H9 (cell line): ENCODE measurements at regions not wholly inside any gene's neighbourhood (a gene's known extent, or its start where the extent isn't known, plus 50 kb on each side); places are given as distances from the start of the nearest gene placed in this dataset.

Experiments used
- DNase-seq: peaks from one replicate; pipeline ENCODE4 v3.0.0-alpha.2; 2017
- H2AFZ ChIP-seq: one replicate; pipeline ENCODE4 v1.6.1; 2013; ENCODE audit warnings: mild to moderate bottlenecking, low read length, control low read depth, moderate library complexity
- H2AK5ac ChIP-seq: 2 replicates; pipeline ENCODE4 v1.6.1; 2013; ENCODE audit warnings: low read length, control low read depth, mixed read lengths; ENCODE audit not compliant: insufficient read length
- H2BK120ac ChIP-seq: one replicate; pipeline ENCODE4 v1.6.1; 2013; ENCODE audit warnings: low read depth, mild to moderate bottlenecking, low read length, control low read depth, inconsistent platforms; ENCODE audit not compliant: poor library complexity, severe bottlenecking
- H2BK12ac ChIP-seq: 2 replicates; pipeline ENCODE4 v1.6.1; 2013; ENCODE audit warnings: low read length, control low read depth, mixed read lengths, low read depth; ENCODE audit not compliant: insufficient read length
- H2BK15ac ChIP-seq: 2 replicates; pipeline ENCODE4 v1.6.1; 2013; ENCODE audit warnings: low read depth, low read length, control low read depth
- H2BK20ac ChIP-seq: one replicate; pipeline ENCODE4 v1.6.1; 2013; ENCODE audit warnings: low read depth, mild to moderate bottlenecking, low read length, control low read depth, inconsistent platforms; ENCODE audit not compliant: poor library complexity, severe bottlenecking
- H2BK5ac ChIP-seq: 2 replicates; pipeline ENCODE4 v1.6.1; 2013; ENCODE audit warnings: low read length, control low read depth, mixed read lengths; ENCODE audit not compliant: insufficient read length
- H3K14ac ChIP-seq: 2 replicates; pipeline ENCODE4 v1.6.1; 2013; ENCODE audit warnings: low read length, control low read depth; ENCODE audit not compliant: insufficient read depth
- H3K18ac ChIP-seq: 2 replicates; pipeline ENCODE4 v1.6.1; 2013; ENCODE audit warnings: low read depth, mild to moderate bottlenecking, mixed read lengths, low read length, control low read depth; ENCODE audit not compliant: insufficient read length
- H3K23ac ChIP-seq: 2 replicates; pipeline ENCODE4 v1.6.1; 2013; ENCODE audit warnings: low read length, control low read depth, mixed read lengths, low read depth; ENCODE audit not compliant: insufficient read length
- H3K23me2 ChIP-seq: 2 replicates; pipeline ENCODE4 v1.6.1; 2013; ENCODE audit warnings: low read depth, mild to moderate bottlenecking, mixed read lengths, low read length, control low read depth; ENCODE audit not compliant: insufficient read length, poor library complexity, severe bottlenecking
- H3K27ac ChIP-seq: 2 replicates; pipeline ENCODE4 v1.5.1; 2013; ENCODE audit warnings: low read length, control low read depth, mixed read lengths, low read depth; ENCODE audit not compliant: insufficient read length
- H3K27me3 ChIP-seq: 2 replicates; pipeline ENCODE4 v1.6.1; 2013; ENCODE audit warnings: low read length, control low read depth, inconsistent platforms; ENCODE audit not compliant: insufficient read depth
- H3K4ac ChIP-seq: 2 replicates; pipeline ENCODE4 v1.6.1; 2013; ENCODE audit warnings: low read depth, mild to moderate bottlenecking, control low read depth, inconsistent platforms, low read length, moderate library complexity
- H3K4me1 ChIP-seq: 2 replicates; pipeline ENCODE4 v1.6.1; 2013; ENCODE audit warnings: low read length, control low read depth, inconsistent platforms; ENCODE audit not compliant: insufficient read depth
- H3K4me2 ChIP-seq: 2 replicates; pipeline ENCODE4 v1.6.1; 2013; ENCODE audit warnings: low read length, control low read depth, mixed read lengths; ENCODE audit not compliant: insufficient read length, insufficient read depth
- H3K56ac ChIP-seq: 2 replicates; pipeline ENCODE4 v1.6.1; 2013; ENCODE audit warnings: low read depth, mild to moderate bottlenecking, mixed read lengths, low read length, control low read depth; ENCODE audit not compliant: insufficient read length
- H3K79me1 ChIP-seq: 2 replicates; pipeline ENCODE4 v1.6.1; 2013; ENCODE audit warnings: low read depth, mild to moderate bottlenecking, moderate library complexity, low read length, control low read depth, inconsistent platforms; ENCODE audit not compliant: insufficient read depth, poor library complexity, severe bottlenecking
- H3K79me2 ChIP-seq: 2 replicates; pipeline ENCODE4 v1.6.1; 2013; ENCODE audit warnings: low read length, control low read depth, inconsistent platforms; ENCODE audit not compliant: insufficient read depth
- H3K9ac ChIP-seq: 2 replicates; pipeline ENCODE4 v1.6.1; 2013; ENCODE audit warnings: low read length, control low read depth, mixed read lengths; ENCODE audit not compliant: insufficient read length; ENCODE audit errors: extremely low read depth
- H3K9me3 ChIP-seq: one replicate; pipeline ENCODE4 v1.6.1; 2013; ENCODE audit warnings: low read depth, low read length, inconsistent platforms; ENCODE audit not compliant: control insufficient read depth
- H3T11ph ChIP-seq: one replicate; pipeline ENCODE4 v1.6.1; 2013; ENCODE audit warnings: mild to moderate bottlenecking, low read length, control low read depth, inconsistent platforms
- H4K20me1 ChIP-seq: one replicate; pipeline ENCODE4 v1.6.1; 2013; ENCODE audit not compliant: control insufficient read depth, insufficient read length, insufficient read depth
- H4K5ac ChIP-seq: 2 replicates; pipeline ENCODE4 v1.6.1; 2013; ENCODE audit warnings: low read depth, mild to moderate bottlenecking, mixed read lengths, low read length, control low read depth; ENCODE audit not compliant: insufficient read length
- H4K8ac ChIP-seq: replicated peaks from 2 replicates; pipeline ENCODE4 v1.6.1; 2013; ENCODE audit warnings: low read length, control low read depth, mixed read lengths, low read depth; ENCODE audit not compliant: insufficient read length
- H4K91ac ChIP-seq: 2 replicates; pipeline ENCODE4 v1.6.1; 2013; ENCODE audit warnings: low read depth, mild to moderate bottlenecking, moderate library complexity, mixed read lengths, low read length, control low read depth; ENCODE audit not compliant: insufficient read length
- H3K27ac Mint-ChIP-seq, 3 experiments: 2 replicates in 2 of 3; 3 replicates in 1 of 3; pipeline ENCODE4 v1.8.0; 2020 to 2021; ENCODE audit warnings: mixed read lengths in 3 of 3, mild to moderate bottlenecking in 1 of 3, moderate library complexity in 1 of 3
- H3K27me3 Mint-ChIP-seq: 2 replicates; pipeline ENCODE4 v1.8.0; 2021; ENCODE audit warnings: low read depth, mild to moderate bottlenecking, moderate library complexity, mixed read lengths
- H3K36me3 Mint-ChIP-seq, 3 experiments: 2 replicates in 2 of 3; 3 replicates in 1 of 3; pipeline ENCODE4 v1.8.0; 2020 to 2021; ENCODE audit warnings: low read depth in 3 of 3, mixed read lengths in 3 of 3; ENCODE audit not compliant: insufficient read depth in 1 of 3
- H3K4me1 Mint-ChIP-seq, 2 experiments: 2 replicates each; pipeline ENCODE4 v1.8.0; 2020; ENCODE audit warnings: mixed read lengths in 2 of 2
- H3K4me3 Mint-ChIP-seq, 2 experiments: 2 replicates in 1 of 2; 3 replicates in 1 of 2; pipeline ENCODE4 v1.8.0; 2020 to 2021; ENCODE audit warnings: mild to moderate bottlenecking in 2 of 2, mixed read lengths in 2 of 2, moderate library complexity in 1 of 2
- H3K9me3 Mint-ChIP-seq, 2 experiments: 2 replicates in 1 of 2; 3 replicates in 1 of 2; pipeline ENCODE4 v1.8.0; 2020; ENCODE audit warnings: mild to moderate bottlenecking in 2 of 2, mixed read lengths in 2 of 2, moderate library complexity in 1 of 2
- WGBS: extraction: QIAGEN DNeasy Blood & Tissue Kit; methylation state at CpG from one replicate; pipeline ENCODE4 v1.1.7; 2013; ENCODE audit warnings: missing lambda C conversion rate, low lambda C conversion rate, mixed read lengths; ENCODE audit not compliant: insufficient read length; ENCODE audit errors: extremely low coverage; 5-methylcytosine and 5-hydroxymethylcytosine counted together
- TF ChIP-seq, protein P1 (sequence below): fragments of 200-600 bp; sonication (generic); conservative IDR thresholded peaks from 3 replicates; pipeline ENCODE4 v1.8.0; 2021; ENCODE audit warnings: antibody characterized with exemption, mild to moderate bottlenecking

DNA sequence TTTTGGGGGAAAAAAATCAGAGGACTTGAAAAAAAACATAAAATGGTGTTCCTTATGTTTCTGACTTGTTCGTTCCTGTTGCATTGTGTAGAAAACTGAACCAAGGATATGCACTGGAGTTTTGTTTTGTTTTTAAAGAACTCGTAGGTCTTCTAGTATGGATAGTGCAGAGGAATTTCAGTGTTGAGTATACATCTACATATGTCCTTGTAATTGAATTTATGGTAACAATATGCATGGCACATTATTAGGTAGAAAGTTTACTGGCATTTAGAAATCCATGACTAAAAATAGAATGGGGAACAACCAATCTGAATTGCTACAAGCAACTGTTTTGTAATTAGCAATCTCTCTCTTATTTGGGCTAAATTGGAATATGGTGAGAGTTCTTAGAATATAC is 188.3 kb upstream of the ZRANB2 start:
- H3K4me1 Mint-ChIP-seq, result peaks cover 0 to 11% of the 10 kb centered on the region in 2 experiments; a peak in 2 of 4 replicates
- no peaks in the 10 kb centered on the region for H3K36me3 Mint-ChIP-seq
- Histone ChIP-seq H3K18ac (no peak overlapping the region), H2BK5ac (no peak overlapping the region), H4K8ac (no peak overlapping the region), H2AK5ac (no peak overlapping the region), H3K9ac (no peak overlapping the region), H3K4me1 (no peaks in the 10 kb centered on the region), H3K23me2 (no peaks in the 10 kb centered on the region), H2AFZ (no peak overlapping the region), H3K4ac (no peak overlapping the region), H3K27ac (no peak overlapping the region), H2BK15ac (no peak overlapping the region), H4K20me1 (no peaks in the 10 kb centered on the region), H3K79me2 (no peaks in the 10 kb centered on the region), H3K9me3 (no peaks in the 10 kb centered on the region), H2BK12ac (no peak overlapping the region), H4K91ac (no peak overlapping the region), H3K4me2 (no peak overlapping the region), H3T11ph (no peak overlapping the region), H3K79me1 (no peaks in the 10 kb centered on the region), H3K27me3 (no peaks in the 10 kb centered on the region), H2BK20ac (no peak overlapping the region), H3K56ac (no peak overlapping the region), H2BK120ac (no peak overlapping the region), H3K23ac (no peak overlapping the region), H3K14ac (no peak overlapping the region), H4K5ac (no peak overlapping the region)
- H3K4me3 Mint-ChIP-seq, result no peak overlapping the region
- H3K27me3 Mint-ChIP-seq, result no peaks in the 10 kb centered on the region
- DNase-seq, result no peak
- H3K27ac Mint-ChIP-seq, result 0 out of 7 replicates have a peak overlapping the region, but pooled peaks of 1 of the 3 experiments have one; percentile 31
- WGBS, result no CpG with 5 or more reads among the region's 2 CpGs
- no peaks in the 10 kb centered on the region for H3K9me3 Mint-ChIP-seq
- TF ChIP-seq, protein P1, sequence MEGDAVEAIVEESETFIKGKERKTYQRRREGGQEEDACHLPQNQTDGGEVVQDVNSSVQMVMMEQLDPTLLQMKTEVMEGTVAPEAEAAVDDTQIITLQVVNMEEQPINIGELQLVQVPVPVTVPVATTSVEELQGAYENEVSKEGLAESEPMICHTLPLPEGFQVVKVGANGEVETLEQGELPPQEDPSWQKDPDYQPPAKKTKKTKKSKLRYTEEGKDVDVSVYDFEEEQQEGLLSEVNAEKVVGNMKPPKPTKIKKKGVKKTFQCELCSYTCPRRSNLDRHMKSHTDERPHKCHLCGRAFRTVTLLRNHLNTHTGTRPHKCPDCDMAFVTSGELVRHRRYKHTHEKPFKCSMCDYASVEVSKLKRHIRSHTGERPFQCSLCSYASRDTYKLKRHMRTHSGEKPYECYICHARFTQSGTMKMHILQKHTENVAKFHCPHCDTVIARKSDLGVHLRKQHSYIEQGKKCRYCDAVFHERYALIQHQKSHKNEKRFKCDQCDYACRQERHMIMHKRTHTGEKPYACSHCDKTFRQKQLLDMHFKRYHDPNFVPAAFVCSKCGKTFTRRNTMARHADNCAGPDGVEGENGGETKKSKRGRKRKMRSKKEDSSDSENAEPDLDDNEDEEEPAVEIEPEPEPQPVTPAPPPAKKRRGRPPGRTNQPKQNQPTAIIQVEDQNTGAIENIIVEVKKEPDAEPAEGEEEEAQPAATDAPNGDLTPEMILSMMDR, result no peak
